Panc1 (cell line): ENCODE measurements at regions not wholly inside any gene's neighbourhood (a gene's known extent, or its start where the extent isn't known, plus 50 kb on each side); places are given as distances from the start of the nearest gene placed in this dataset.

Experiments used
- ATAC-seq: fragments of 200-7000 bp; cut with Tn5 transposase; 2 replicates; pipeline ENCODE4 v1.9.1; 2020; ENCODE audit warnings: mild to moderate bottlenecking, moderate library complexity
- BruUV-seq: library from RNA; stranded (reverse); fragments of 400-500 nt; replicated peaks from 2 replicates; lab custom pipeline; 2021; lab: Mats Ljungman, UMichigan
- CTCF ChIA-PET: fragments of 300-600 bp; sonication (Branson Sonifier 250); formaldehyde crosslinking; loops from one replicate; lab custom pipeline; 2022; ENCODE audit warnings: antibody characterized with exemption; lab: Charles Lee
- POLR2A ChIA-PET: fragments of 300-600 bp; sonication (Branson Sonifier 250); formaldehyde crosslinking; loops from one replicate; lab custom pipeline; 2022; ENCODE audit warnings: antibody characterized with exemption; lab: Charles Lee
- DNase-seq: peaks from one replicate; pipeline ENCODE4 v3.0.0-alpha.2; 2010; ENCODE audit warnings: low read depth, low spot score
- H3K27ac ChIP-seq: 2 replicates; pipeline ENCODE4 v1.5.1; 2011; ENCODE audit warnings: mild to moderate bottlenecking, low read length, inconsistent platforms
- H3K27me3 ChIP-seq: fragments of 200-500 bp; sonication (Bioruptor generic); 2 replicates; pipeline ENCODE4 v1.6.0; 2014; ENCODE audit warnings: low read length, inconsistent platforms; ENCODE audit not compliant: control insufficient read depth, insufficient read depth
- H3K36me3 ChIP-seq: fragments of 200-500 bp; sonication (Bioruptor generic); 2 replicates; pipeline ENCODE4 v1.5.1; 2014; ENCODE audit warnings: inconsistent platforms, mild to moderate bottlenecking, low read length, moderate library complexity; ENCODE audit not compliant: control insufficient read depth, insufficient read depth
- H3K4me1 ChIP-seq: 2 replicates; pipeline ENCODE4 v1.5.1; 2011; ENCODE audit warnings: inconsistent platforms, mild to moderate bottlenecking, low read length, moderate library complexity; ENCODE audit not compliant: control insufficient read depth, insufficient read depth
- H3K4me3 ChIP-seq, 2 experiments: 2 replicates each; pipeline ENCODE4 v1.5.1; 2011 to 2012; ENCODE audit warnings: low read depth in 2 of 2, low read length in 2 of 2, mild to moderate bottlenecking in 2 of 2, inconsistent platforms in 1 of 2, moderate library complexity in 1 of 2
- H3K9me3 ChIP-seq: fragments of 200-500 bp; sonication (Bioruptor generic); 2 replicates; pipeline ENCODE4 v1.5.1; 2014; ENCODE audit warnings: low read depth, mild to moderate bottlenecking, inconsistent platforms, low read length, moderate library complexity; ENCODE audit not compliant: control insufficient read depth, insufficient read depth
- POLR2AphosphoS5 ChIP-seq: IDR thresholded peaks from 2 replicates; pipeline ENCODE4 v1.6.1; 2012; ENCODE audit warnings: mild to moderate bottlenecking, low read depth, low read length, moderate library complexity
- SIN3A ChIP-seq: IDR thresholded peaks from 2 replicates; pipeline ENCODE4 v1.6.1; 2012; ENCODE audit warnings: low read depth, mild to moderate bottlenecking, low read length, moderate library complexity, borderline replicate concordance; ENCODE audit not compliant: insufficient read depth
- TCF7L2 ChIP-seq: IDR thresholded peaks from 2 replicates; pipeline ENCODE4 v1.6.1; 2011; ENCODE audit warnings: mild to moderate bottlenecking, low read depth, low read length, inconsistent platforms
- in situ Hi-C: cut with HindIII; loops from 2 replicates; pipeline ENCODE4 v1.10.0; 2016; ENCODE audit warnings: low sequenced_read_pairs, low pct_unique_long_range_greater_than_20kb
- intact Hi-C: fragments of 100-400 bp; cut with micrococcal nuclease; formaldehyde crosslinking; loops from one replicate; pipeline ENCODE4 v1.10.0; 2022; ENCODE audit not compliant: unreplicated experiment
- TF ChIP-seq, protein P1 (sequence below), 2 experiments: IDR thresholded peaks; 2 replicates each; pipeline ENCODE4 v1.6.1; 2011 to 2012; ENCODE audit warnings: low read depth in 2 of 2, control low read depth in 1 of 2, low read length in 1 of 2, mild to moderate bottlenecking in 1 of 2, moderate library complexity in 1 of 2; ENCODE audit not compliant: insufficient read depth in 1 of 2
- TF ChIP-seq, protein P2 (sequence below): fragments of 450-650 bp; IDR thresholded peaks from 2 replicates; pipeline ENCODE4 v1.5.1; 2017; ENCODE audit warnings: mild to moderate bottlenecking

DNA sequence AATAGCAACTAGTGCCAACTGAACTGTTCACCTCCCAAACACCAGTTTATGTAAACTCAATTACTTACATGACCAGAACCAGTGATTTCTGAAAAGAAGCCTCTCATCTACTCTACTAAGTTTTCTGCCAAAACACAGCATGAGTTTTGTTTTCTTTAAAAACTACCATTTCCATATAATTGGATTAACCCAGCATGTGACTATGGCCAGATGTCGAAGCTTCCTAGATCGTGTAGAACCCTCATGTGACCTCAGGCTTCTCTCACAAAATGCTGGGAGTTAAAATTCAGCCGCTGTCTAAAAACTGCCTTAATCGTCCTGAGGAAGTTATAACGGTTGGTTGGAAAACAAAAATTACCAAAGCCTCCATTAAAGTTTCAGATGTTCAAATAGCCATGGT is 303.5 kb downstream of the IRX1 start:
- no peaks in the 10 kb centered on the region for H3K36me3 ChIP-seq
- H3K27ac ChIP-seq: no peak overlapping the region
- in situ Hi-C loops: no loop called here
- BruUV-seq: no TSS peak
- TF ChIP-seq, protein P1, sequence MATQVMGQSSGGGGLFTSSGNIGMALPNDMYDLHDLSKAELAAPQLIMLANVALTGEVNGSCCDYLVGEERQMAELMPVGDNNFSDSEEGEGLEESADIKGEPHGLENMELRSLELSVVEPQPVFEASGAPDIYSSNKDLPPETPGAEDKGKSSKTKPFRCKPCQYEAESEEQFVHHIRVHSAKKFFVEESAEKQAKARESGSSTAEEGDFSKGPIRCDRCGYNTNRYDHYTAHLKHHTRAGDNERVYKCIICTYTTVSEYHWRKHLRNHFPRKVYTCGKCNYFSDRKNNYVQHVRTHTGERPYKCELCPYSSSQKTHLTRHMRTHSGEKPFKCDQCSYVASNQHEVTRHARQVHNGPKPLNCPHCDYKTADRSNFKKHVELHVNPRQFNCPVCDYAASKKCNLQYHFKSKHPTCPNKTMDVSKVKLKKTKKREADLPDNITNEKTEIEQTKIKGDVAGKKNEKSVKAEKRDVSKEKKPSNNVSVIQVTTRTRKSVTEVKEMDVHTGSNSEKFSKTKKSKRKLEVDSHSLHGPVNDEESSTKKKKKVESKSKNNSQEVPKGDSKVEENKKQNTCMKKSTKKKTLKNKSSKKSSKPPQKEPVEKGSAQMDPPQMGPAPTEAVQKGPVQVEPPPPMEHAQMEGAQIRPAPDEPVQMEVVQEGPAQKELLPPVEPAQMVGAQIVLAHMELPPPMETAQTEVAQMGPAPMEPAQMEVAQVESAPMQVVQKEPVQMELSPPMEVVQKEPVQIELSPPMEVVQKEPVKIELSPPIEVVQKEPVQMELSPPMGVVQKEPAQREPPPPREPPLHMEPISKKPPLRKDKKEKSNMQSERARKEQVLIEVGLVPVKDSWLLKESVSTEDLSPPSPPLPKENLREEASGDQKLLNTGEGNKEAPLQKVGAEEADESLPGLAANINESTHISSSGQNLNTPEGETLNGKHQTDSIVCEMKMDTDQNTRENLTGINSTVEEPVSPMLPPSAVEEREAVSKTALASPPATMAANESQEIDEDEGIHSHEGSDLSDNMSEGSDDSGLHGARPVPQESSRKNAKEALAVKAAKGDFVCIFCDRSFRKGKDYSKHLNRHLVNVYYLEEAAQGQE (IDR thresholded peaks at IDR 0.05; ENCODE audit: insufficient read depth in 1 of 2, low read depth in 2 of 2, low read length in 1 of 2): no peak
- TF ChIP-seq POLR2AphosphoS5: no peak
- no peak for TF ChIP-seq TCF7L2
- TF ChIP-seq, protein P2, sequence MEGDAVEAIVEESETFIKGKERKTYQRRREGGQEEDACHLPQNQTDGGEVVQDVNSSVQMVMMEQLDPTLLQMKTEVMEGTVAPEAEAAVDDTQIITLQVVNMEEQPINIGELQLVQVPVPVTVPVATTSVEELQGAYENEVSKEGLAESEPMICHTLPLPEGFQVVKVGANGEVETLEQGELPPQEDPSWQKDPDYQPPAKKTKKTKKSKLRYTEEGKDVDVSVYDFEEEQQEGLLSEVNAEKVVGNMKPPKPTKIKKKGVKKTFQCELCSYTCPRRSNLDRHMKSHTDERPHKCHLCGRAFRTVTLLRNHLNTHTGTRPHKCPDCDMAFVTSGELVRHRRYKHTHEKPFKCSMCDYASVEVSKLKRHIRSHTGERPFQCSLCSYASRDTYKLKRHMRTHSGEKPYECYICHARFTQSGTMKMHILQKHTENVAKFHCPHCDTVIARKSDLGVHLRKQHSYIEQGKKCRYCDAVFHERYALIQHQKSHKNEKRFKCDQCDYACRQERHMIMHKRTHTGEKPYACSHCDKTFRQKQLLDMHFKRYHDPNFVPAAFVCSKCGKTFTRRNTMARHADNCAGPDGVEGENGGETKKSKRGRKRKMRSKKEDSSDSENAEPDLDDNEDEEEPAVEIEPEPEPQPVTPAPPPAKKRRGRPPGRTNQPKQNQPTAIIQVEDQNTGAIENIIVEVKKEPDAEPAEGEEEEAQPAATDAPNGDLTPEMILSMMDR: no peak
- TF ChIP-seq SIN3A: no peak
- CTCF ChIA-PET: no interaction called here
- H3K4me1 ChIP-seq: no peaks in the 10 kb centered on the region
- DNase-seq (no peak), ATAC-seq (no peak)
- POLR2A ChIA-PET: no interaction called here
- peaks cover 3% of the 10 kb centered on the region; the same call in 1 of the 2 replicates for H3K9me3 ChIP-seq
- no peaks in the 10 kb centered on the region for H3K27me3 ChIP-seq
- intact Hi-C loops: no loop called here
- no peak overlapping the region for H3K4me3 ChIP-seq

DNA sequence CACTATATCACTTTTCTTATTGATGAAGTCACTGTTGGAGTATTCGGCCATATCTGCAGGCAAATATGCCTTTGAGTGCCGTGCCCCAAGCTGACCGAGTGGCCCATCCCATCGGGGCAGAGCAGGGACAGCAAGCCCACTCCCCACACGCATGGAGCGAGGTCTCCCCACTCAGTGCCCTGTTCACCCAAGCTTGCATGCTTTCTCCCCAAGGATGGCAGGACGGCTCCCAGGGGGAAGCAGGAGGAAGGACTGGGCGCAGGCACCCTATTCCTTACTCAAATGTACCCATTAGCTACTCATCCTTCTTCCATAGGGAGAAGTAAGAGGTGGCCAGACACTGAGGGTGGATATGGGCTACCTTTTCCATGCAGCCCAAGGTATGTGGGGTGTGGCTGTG is 309.0 kb downstream of the IRX1 start:
- in situ Hi-C loops: no loop called here
- Histone ChIP-seq H3K4me3 (no peak overlapping the region), H3K4me1 (no peaks in the 10 kb centered on the region), H3K36me3 (no peaks in the 10 kb centered on the region), H3K27me3 (no peaks in the 10 kb centered on the region), H3K27ac (no peak overlapping the region), H3K9me3 (no peaks in the 10 kb centered on the region)
- intact Hi-C loops: no loop called here
- POLR2A ChIA-PET: no interaction called here
- CTCF ChIA-PET: no interaction called here
- DNase-seq: no peak
- TF ChIP-seq TCF7L2 (no peak), POLR2AphosphoS5 (no peak), SIN3A (no peak)
- TF ChIP-seq, protein P1 (IDR thresholded peaks at IDR 0.05; ENCODE audit: insufficient read depth in 1 of 2, low read depth in 2 of 2, low read length in 1 of 2): no peak
- TF ChIP-seq, protein P2: no peak
- no peak for ATAC-seq
- BruUV-seq: no TSS peak
